HepG2 (cell line): ENCODE measurements at regions not wholly inside any gene's neighbourhood (a gene's known extent, or its start where the extent isn't known, plus 50 kb on each side); places are given as distances from the start of the nearest gene placed in this dataset.

Experiments
- CSRNP1 ChIP-seq: sonication (generic); formaldehyde crosslinking; IDR thresholded peaks from 2 replicates; pipeline ENCODE4 v1.8.1; 2023; ENCODE audit warnings: mild to moderate bottlenecking, missing genetic modification reagents
- HOMEZ ChIP-seq: IDR thresholded peaks from 2 replicates; pipeline ENCODE4 v1.6.1; 2016; ENCODE audit warnings: low read depth
- IRX3 ChIP-seq: sonication (generic); formaldehyde crosslinking; IDR thresholded peaks from 2 replicates; pipeline ENCODE4 v1.8.1; 2023; ENCODE audit warnings: mild to moderate bottlenecking, low read depth, missing genetic modification reagents, borderline replicate concordance
- JUNB ChIP-seq: sonication (generic); formaldehyde crosslinking; IDR thresholded peaks from 2 replicates; pipeline ENCODE4 v1.8.0; 2022; ENCODE audit warnings: missing genetic modification reagents, mild to moderate bottlenecking, borderline replicate concordance
- MEIS2 ChIP-seq: sonication (generic); formaldehyde crosslinking; IDR thresholded peaks from 2 replicates; pipeline ENCODE4 v1.9.0; 2021; ENCODE audit warnings: mild to moderate bottlenecking, missing genetic modification reagents
- MLXIP ChIP-seq: sonication (generic); formaldehyde crosslinking; IDR thresholded peaks from 2 replicates; pipeline ENCODE4 v1.9.0; 2021; ENCODE audit warnings: missing genetic modification reagents, borderline replicate concordance
- NKX3-1 ChIP-seq: sonication (generic); formaldehyde crosslinking; IDR thresholded peaks from 2 replicates; pipeline ENCODE4 v1.5.0; 2020; ENCODE audit warnings: missing genetic modification reagents
- NR0B2 ChIP-seq: sonication (generic); formaldehyde crosslinking; IDR thresholded peaks from 2 replicates; pipeline ENCODE4 v1.4.0; 2020; ENCODE audit warnings: mild to moderate bottlenecking, missing genetic modification reagents
- RBAK ChIP-seq: sonication (generic); formaldehyde crosslinking; IDR thresholded peaks from 2 replicates; pipeline ENCODE4 v1.5.1; 2020; ENCODE audit warnings: mild to moderate bottlenecking, missing genetic modification reagents
- RXRA ChIP-seq: sonication (generic); formaldehyde crosslinking; IDR thresholded peaks from 2 replicates; pipeline ENCODE4 v1.5.1; 2020; ENCODE audit warnings: missing genetic modification reagents
- SAFB2 ChIP-seq: sonication (generic); formaldehyde crosslinking; IDR thresholded peaks from 2 replicates; pipeline ENCODE4 v1.5.1; 2020; ENCODE audit warnings: missing genetic modification reagents, low read depth, mild to moderate bottlenecking, borderline replicate concordance
- SMAD9 ChIP-seq: sonication (generic); formaldehyde crosslinking; IDR thresholded peaks from 2 replicates; pipeline ENCODE4 v1.5.1; 2020; ENCODE audit warnings: mild to moderate bottlenecking, missing genetic modification reagents
- SRF ChIP-seq: IDR thresholded peaks from 2 replicates; pipeline ENCODE4 v1.6.1; 2011; ENCODE audit warnings: mild to moderate bottlenecking, low read depth, low read length, moderate library complexity
- TBP ChIP-seq: sonication (generic); formaldehyde crosslinking; IDR thresholded peaks from 2 replicates; pipeline ENCODE4 v1.5.0; 2020; ENCODE audit warnings: missing genetic modification reagents
- TOPORS ChIP-seq: sonication (generic); formaldehyde crosslinking; IDR thresholded peaks from 2 replicates; pipeline ENCODE4 v1.8.0; 2023; ENCODE audit warnings: mild to moderate bottlenecking, missing genetic modification reagents
- ZNF33B ChIP-seq: sonication (generic); formaldehyde crosslinking; IDR thresholded peaks from 2 replicates; pipeline ENCODE4 v1.5.1; 2020; ENCODE audit warnings: mild to moderate bottlenecking, missing genetic modification reagents
- ZNF543 ChIP-seq: sonication (generic); formaldehyde crosslinking; IDR thresholded peaks from 2 replicates; pipeline ENCODE4 v1.4.0; 2020; ENCODE audit warnings: mild to moderate bottlenecking, missing genetic modification reagents
- ZNF652 ChIP-seq: IDR thresholded peaks from 2 replicates; pipeline ENCODE4 v1.6.1; 2016; ENCODE audit warnings: low read depth, borderline replicate concordance
- ZNF878 ChIP-seq: sonication (generic); formaldehyde crosslinking; IDR thresholded peaks from 2 replicates; pipeline ENCODE4 v1.8.1; 2023; ENCODE audit warnings: mild to moderate bottlenecking, missing genetic modification reagents, moderate library complexity

GRCh38 chr20:53800883-53801604, 207.4 kb upstream of the ZNF217 start (continued):
- TF ChIP-seq HOMEZ, result peak; percentile 89
- peak; percentile 93; the same call in 1 of the 2 replicates for TF ChIP-seq RXRA (CRISPR knock-in tag)
- peak; percentile 33; the same call in 1 of the 2 replicates for TF ChIP-seq ZNF878 (CRISPR knock-in tag)
- TF ChIP-seq ZNF652 (CRISPR knock-in tag), result peak; percentile 69
- TF ChIP-seq NKX3-1 (CRISPR knock-in tag), result peak; percentile 92
- TF ChIP-seq ZNF33B, result peak; percentile 78; the same call in 1 of the 2 replicates
- no peak for TF ChIP-seq TBP (CRISPR knock-in tag)
- TF ChIP-seq ZNF543 (CRISPR knock-in tag), result peak; percentile 63; the same call in 1 of the 2 replicates
- no peak; the same call in 1 of the 2 replicates for TF ChIP-seq SRF
- peak; percentile 84 for TF ChIP-seq IRX3
- 0 out of 2 replicates have a peak, but pooled peaks have one; percentile 56 for TF ChIP-seq SMAD9 (CRISPR knock-in tag)
- TF ChIP-seq MEIS2 (CRISPR knock-in tag), result peak; percentile 96
- TF ChIP-seq CSRNP1, result peak; percentile 91
- no peak for TF ChIP-seq RBAK
- TF ChIP-seq SAFB2 (CRISPR knock-in tag), result no peak
- TF ChIP-seq TOPORS (CRISPR knock-in tag), result peak; percentile 89
- no peak; the same call in 1 of the 2 replicates for TF ChIP-seq JUNB (CRISPR knock-in tag)
- no peak for TF ChIP-seq MLXIP (CRISPR knock-in tag)
- 0 out of 2 replicates have a peak, but pooled peaks have one; percentile 31 for TF ChIP-seq NR0B2 (CRISPR knock-in tag)
